Activated CD4-positive, alpha-beta T cell treated with anti-CD3 and anti-CD28 coated beads, Interleukin-2, amount 50 U/mL, for 48 hours (primary cell): ENCODE measurements at regions not wholly inside any gene's neighbourhood (a gene's known extent, or its start where the extent isn't known, plus 50 kb on each side); places are given as distances from the start of the nearest gene placed in this dataset.
"Not testable (repeated sequence)": the region's sequence is repeated elsewhere in the genome, so short reads cannot be mapped to it uniquely, and the experiment has no call there.

Source experiments
- DNase-seq, 2 experiments: peaks; one replicate each; pipeline ENCODE4 v3.0.0-alpha.2; 2020

DNA sequence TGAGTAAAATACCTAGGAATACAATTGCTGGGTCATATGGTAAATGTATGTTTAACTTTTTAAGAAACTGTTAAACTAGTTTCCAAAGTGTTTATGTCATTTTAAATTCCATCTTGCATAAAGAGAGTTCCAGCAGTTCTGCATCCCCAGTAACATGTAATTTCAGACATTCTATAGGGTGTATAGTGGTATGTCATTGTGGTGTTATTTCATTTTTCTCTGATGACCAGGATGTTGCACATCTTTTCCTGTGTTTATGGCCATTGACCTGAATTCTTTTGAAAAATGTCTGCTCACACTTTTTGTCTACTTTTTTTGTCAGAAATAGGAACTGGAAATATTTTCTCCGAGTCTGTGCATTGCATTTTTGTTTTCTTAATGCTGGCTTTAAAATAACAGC lies 128.9 kb downstream of the TMEM200A start:
- no peak for DNase-seq

DNA sequence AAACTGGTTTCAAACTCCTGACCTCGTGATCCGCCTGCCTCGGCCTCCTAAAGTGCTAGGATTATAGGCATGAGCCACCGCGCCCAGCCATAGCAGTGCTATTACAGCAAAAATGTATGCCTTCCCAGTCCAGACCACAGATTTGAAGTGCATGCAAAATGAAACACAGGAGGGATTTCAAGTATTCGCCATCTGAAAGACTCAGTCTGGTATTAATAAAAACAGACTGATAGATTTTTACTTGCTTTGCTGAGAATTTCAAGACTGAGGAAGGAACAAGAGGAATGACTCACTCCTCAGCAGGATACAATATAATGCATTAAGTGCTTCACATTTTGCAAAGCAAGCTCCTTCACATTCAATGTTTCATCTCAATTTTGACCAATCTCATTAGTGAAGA lies 134.9 kb downstream of the TMEM200A start:
- DNase-seq, result no peak

DNA sequence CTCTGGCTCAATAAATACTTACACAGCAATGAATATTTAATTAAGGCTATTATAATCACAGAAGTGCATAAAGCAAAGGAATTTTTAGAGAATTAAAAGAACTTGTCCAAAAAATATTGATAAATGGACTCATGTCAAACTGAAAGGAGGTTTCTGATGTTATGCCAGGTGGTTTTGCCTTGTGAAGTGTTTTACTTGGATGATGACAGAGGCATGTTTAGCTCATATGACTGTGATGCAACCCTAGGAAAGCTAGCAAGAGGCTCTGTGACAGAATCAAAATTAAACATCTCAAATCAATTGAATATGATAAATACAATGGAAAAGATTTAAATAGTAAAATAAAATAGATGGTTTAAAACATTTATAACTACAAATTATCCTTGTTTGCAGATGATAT lies 137.3 kb downstream of the TMEM200A start:
- DNase-seq, result no peak

DNA sequence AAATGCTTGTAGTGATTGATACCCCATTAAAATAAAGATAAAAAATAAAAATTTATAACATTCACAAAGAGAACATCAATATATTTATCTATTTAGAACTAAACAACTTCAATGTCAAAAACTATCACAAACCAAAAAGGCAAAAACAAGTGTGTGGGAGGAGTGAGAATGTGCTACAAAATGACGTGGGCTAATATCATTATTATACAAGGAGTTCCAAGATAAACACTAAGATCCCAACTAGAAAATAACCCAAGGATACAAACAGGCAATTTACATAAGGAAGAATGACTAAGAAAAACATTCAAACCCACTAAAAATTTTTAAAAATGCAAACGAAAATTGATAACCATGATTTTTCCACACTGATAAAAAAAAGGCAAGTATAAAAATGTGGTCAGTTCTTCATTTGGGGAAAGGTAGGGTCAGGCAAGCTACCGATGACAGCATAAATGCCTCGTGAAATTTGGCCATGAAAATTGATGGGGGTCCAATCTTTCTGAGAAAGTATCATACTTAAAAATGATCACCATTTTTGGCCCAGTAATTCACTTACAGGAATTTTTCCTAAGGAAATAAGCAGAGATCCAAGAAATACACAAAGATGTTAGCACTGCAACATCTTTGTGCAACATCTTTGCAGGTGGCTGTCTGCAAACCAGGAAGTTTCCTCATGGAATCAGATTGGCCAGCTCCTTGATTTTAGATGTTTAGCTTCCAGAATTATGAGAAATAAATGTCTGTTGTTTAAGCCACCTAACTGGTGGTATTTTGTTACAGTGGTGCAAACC lies 140.2 kb downstream of the TMEM200A start:
- no peak for DNase-seq

DNA sequence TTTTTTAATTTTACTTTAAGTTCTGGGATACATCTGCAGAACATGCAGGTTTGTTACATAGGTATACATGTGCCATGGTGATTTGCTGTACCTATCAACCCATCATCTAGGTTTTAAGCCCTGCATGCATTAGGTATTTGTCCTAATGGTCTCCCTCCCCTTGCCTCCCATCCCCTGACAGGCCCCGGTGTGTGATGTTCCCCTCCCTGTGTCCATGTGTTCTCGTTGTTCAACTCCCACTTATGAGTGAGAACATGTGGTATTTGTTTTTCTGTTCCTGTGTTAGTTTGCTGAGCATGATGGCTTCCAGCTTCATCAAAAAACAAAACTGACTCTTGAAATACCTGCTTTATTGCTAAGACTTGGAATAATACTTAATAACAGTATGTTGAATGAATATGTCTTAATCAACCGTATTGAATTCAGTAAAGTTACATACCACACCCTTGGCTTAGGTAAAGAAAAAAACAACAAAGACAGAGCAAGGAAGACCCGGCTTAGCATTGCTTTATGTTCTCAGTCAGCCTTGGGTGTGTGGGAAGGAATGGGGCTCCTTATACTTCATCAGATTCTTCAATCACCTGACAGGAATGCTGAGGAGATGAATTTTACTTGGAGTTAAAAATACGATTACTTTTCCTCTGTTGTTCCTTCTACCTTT lies 141.3 kb downstream of the TMEM200A start:
- not testable (repeated sequence) for DNase-seq

DNA sequence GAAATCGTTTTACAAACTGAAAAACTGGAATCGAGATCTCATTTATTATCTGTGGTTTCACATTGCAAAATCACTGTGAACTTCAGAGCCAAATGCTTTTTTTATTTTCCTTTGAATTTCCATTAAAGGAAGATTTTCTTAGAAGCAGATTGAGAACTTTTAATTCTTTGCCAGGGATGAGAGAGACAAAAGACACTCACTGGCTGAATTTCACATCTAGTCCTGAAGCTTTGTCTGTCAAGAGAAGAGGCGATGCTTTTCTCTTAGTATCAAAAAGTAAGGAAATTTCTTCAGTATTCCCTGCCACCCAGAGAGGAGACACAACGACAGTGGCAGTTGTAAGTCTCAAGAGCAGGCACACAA lies 141.8 kb downstream of the TMEM200A start:
- DNase-seq, result no peak

DNA sequence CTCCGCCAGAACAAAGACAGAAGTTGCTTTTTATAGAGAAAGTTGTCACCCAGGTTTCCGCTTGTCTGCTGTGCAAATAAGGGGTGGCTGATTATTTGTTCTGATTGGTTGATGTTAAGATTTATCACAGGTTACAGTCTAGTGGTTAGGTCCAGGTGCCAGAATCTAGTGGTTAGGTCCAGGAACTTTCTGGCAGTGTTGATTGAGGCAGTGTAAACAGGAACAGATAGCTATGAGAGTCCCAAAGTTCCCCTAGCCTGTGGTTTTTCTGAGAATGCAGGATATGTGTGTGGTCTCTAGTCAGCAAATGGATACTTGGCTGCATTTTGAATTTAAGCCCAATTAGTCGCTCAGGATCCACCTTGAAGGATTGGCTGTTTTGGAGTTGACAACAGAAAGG lies 148.0 kb downstream of the TMEM200A start:
- peak in 1 of 2 experiments; percentile 31 for DNase-seq

DNA sequence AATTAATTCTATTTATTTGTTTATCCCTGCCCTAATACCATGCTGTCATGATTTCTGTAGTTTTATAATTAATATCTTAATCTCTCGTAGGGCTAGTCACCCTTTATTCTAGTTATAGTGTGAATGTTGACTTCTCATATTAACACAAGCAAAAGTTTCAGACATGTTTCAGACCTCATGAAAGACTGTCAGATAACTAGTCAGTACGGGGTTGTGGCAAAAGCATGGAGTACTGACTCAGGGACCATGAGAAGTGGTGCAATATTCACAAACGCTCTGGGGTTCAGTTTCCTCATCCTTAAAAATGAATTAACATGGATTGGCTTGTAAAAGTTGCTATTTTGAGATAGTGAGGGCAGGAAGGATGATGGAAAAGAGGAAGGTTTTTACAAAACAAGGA lies 148.9 kb downstream of the TMEM200A start:
- no peak for DNase-seq

DNA sequence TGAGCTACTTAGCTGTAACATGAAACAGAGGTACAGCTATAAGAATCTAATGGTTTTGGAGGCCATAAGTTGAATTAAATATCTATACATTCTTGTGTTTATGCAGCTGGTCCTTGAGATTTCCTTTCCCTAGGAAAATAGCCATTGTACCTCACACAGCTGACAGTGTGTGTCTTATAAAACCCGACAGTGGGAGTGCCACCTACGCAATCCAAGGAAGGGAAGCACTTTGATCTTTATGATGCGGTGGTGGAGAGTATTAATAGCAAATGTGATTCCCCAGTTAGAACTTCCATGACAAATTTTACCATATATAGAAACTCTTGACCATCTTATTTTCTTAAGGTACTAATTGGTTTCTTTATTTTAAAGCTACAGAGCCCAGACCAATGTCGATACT lies 149.5 kb downstream of the TMEM200A start:
- no peak for DNase-seq

DNA sequence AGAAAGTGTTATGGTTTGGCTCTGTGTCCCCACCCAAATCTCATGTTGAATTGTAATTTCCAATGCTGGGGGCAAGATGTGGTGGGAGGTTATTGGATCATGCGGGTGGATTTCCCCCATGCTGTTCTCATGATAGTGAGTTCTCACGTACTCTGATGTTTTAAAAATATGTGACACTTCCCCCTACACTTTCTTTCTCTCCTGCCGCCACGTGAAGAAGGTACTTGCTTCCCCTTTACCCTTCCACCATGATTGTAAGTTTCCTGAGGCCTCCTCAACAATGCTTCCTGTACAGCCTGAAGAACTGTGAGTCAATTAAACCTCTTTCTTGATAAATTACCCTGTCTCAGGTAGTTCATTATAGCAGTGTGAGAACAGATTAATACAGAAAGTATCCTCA lies 150.8 kb downstream of the TMEM200A start:
- no peak for DNase-seq

DNA sequence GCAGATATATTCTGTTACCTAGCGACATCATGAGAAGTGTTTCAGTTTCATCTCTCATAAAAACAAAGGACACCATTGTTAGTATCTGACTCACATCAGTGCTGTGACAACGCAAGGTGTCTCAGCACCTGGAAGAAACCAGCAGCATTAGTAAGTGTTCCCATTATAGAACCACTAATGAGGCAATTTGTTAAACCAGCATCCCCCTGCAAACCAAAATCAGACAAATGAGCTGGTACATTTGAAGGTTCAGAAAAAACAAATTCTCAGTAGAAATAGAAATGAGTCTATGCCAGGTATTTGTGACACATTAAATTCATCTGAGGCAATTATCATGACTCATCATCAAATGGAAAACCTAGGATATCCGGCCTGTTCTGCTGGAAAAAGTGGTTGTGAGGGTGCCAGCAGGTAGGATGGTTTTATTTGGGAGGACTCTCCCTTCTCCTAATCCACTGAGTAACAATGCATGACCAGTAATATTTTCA lies 151.7 kb downstream of the TMEM200A start:
- DNase-seq, result no peak

DNA sequence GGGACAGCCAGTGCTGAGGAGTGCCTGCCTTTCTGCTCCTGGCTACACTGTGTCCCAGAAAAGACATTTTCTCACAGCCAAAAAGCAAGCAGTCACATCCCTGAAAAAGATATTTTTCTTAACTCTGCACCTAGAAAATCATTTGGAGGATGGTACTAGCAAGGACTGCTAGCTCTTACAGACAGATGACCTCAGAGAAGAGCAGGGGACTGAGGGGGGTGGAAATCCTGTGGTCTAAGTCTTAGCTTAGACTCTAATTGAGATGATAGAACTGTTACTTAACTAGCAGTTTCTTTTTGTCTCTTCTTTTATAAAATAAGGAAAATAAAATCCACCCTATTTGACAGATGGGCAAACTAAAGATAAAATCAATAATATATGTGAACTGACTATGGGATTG lies 152.8 kb downstream of the TMEM200A start:
- no peak for DNase-seq

DNA sequence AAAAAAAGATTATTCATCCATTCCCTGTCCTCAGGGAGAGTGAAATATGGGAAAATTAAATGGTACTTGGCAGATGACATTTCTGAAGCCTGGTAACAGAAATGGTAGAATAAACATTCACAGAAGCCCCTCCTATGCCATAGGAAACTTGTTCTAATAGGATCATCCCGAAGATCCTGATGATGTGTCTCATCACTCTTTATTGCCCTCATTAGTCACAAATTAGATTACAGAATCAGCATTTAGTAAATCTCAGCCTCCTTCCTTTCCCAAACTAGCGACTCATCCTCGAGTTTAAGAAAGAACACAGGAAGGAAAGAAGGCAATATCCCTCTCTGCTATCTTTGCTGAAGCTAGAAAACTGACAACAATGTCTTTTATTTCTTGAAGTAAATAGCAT lies 154.4 kb downstream of the TMEM200A start:
- DNase-seq, result no peak

DNA sequence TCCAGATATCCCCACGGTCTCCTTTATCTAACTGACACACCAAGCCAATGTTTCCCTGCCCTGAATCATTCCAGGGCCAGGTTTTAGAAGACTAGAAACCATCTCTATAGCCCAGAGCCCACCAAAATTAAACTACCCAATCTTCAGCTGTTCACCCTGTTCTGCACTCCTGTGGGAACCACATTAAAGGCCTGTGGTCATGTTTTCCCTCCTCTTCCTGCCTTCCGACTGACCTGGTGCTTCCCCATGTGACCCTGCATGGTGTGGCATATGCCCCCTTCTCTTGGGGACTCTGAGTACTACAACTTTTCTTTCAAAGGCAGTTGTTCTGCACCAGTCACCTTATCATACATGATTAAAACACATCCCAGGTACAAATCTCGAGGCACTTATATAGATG lies 155.0 kb downstream of the TMEM200A start:
- DNase-seq, result no peak

DNA sequence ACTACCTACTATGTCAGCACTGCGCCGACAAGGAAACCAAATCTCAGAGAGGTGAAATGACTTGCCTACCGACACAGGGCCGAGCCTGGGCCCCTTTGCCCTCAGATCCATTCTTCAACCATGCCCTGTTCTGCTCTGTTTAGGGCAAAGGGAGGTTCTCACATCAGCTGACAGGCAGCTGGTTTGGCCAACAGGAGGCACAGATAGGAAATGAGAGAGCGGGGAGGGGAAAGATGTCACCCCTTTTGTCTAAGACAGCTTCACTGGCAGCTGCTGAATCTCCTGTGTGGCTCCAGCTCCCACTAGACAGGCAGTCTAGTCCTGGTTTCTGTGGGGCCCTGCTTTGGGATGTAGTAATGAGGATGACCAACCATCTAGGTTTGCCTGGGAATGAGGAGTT lies 158.7 kb downstream of the TMEM200A start:
- DNase-seq, result no peak

DNA sequence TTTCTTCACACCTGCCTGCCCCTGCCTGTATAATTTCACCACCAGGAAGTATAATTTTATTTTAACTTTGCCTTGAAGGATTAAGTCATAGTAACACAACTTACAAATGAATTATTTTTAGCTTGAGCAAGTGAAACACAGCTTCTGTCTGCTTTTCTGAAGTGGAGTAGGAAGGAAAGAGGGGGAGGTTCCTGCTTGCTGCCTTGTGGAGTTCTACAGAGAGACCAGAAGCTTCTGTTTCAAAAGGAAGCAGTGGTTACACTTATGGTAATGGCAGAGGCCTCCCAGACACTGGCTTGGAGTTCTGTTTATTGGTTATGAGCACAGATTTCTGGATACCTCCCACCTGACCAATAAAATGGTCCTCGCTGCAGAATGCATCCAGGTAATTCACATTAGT lies 159.6 kb downstream of the TMEM200A start:
- no peak for DNase-seq

DNA sequence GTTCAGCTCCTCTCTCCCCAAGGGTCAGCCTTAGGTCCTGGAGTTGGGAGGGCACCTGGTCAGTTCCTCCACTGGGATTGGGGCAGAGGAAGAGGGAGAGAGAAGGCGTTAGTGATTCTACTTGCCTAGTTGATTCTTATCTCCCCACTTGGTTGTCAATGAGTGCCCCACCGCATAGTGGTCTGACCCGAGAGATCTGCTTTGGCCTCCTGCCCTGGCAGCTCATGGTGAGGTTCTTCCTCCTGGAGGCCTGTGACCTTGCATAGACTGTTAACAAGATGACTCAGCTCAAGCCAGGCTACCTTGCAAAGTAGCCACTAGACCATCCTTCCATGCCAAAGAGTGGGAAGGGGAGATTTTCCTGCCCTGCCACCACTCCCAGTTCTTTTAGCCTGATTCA lies 160.6 kb downstream of the TMEM200A start:
- DNase-seq, result no peak

DNA sequence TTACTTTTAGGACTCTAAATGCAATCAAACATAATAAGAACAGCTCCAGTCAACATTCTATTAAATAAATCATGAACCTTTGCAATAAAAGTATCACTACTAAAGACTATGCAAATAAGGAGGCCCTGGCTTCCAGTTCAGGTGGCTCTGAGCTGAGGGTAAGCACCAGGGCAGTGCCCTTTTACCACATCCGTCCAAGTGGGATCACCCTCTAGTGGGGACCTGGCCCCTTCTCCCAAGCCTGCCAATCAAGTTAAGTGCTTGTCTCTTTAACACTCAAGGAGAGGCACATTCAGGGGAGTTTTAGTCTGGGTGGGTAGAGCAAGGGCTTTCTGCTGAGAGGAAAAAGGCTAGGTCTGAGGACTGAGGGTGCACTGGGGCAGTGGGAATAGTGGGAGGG lies 161.4 kb downstream of the TMEM200A start:
- DNase-seq, result no peak

DNA sequence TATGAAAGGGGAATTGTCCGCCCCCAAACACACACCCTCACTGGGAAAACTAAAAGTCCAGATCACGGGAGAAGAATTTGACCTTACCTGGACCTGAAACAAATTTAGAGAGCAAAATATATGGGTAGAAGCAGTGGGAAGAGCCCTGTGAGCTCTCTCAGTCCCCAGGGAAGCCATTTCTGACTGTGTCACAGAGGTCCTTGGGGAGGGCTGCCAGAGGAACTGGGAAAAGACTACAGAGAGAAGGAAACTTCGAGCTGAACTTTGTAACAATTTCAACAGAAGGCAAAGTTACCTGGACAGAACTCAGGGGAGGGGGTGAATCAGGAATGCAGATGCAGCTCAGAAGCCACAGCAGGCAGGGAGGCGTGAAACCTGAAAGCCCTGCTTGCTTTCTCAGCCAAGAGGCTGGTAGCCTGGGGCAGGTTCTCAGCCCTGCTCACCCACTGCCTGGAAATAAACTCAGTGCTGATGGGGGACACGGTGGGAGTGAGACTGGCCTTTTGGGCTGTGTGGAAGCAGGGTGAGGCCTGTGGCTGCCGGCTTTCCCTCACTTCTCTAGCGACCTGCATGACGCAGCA lies 163.8 kb downstream of the TMEM200A start:
- no peak for DNase-seq

DNA sequence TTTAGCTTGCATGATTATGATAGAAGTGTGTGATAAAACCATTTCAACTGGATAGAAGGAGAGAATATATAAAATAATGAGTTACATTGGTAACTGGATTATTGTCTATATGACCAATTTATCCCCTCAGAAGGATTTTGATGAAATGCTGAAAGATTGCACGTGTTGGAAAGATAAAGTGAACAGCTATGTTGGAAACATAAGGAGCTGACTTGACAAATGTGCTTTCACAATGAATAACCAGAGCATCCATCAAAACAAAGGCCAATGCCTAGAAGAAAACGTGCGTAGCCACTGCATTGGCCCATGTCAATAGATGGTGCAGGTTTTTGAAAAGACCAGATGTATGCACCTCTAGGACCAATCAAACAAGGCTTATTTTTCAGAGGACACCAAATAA lies 168.8 kb downstream of the TMEM200A start:
- DNase-seq, result no peak

DNA sequence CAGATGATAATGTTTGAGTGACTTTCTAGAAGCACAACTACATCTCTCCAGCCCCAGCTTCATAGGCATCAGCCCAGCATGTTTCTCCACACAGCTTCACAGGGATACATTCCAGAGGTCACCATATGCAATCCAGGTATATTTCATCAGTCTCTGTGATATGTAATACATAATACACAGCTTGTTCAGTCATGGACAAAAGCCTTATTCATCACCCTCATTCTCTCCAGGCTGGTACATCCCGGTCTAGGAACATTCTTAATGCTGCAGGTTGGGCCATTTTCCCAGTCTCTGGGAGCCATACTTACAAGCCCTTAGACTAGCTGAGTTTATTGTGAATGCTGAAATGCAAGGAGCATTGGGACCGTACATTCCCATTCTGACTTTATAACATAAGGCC lies 169.4 kb downstream of the TMEM200A start:
- no peak for DNase-seq

DNA sequence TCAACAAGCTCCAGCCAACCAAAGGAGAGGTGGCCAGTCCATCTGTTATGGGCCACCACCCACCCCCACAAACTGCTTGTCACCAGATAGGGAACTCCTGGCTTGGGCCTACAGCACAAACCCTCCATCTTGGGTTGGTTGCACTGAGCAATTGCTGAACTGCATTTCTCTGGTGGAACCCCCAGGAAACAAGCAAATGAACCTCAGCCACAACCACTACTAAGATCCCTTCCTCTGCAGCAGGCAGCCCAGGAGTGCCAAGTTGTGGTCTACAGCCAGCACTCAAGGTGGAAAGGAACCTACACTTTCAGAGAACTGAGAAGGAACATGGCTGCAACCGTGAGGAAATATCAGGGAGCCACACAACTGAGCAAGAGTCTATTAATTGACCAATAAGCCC lies 171.6 kb downstream of the TMEM200A start:
- DNase-seq, result no peak

DNA sequence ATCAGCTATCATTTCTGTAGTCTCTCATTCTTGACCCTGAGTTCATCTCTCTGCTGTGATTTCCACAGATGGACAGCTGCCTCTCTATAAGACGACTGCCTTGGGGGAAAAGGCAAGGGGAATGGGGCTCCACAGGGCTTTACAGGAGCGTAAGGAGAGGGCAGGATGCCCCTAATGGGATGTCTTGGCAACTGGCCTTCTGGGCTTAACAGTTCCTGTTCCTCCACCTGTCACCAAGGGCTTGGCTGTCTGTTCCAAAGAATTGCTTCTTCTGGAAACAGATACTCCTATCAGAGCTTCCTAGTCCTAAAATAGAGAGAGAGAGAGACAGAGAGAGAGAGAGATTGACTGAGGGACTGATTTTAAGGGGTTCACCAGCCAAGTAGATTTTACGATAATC lies 181.9 kb downstream of the TMEM200A start:
- no peak for DNase-seq

DNA sequence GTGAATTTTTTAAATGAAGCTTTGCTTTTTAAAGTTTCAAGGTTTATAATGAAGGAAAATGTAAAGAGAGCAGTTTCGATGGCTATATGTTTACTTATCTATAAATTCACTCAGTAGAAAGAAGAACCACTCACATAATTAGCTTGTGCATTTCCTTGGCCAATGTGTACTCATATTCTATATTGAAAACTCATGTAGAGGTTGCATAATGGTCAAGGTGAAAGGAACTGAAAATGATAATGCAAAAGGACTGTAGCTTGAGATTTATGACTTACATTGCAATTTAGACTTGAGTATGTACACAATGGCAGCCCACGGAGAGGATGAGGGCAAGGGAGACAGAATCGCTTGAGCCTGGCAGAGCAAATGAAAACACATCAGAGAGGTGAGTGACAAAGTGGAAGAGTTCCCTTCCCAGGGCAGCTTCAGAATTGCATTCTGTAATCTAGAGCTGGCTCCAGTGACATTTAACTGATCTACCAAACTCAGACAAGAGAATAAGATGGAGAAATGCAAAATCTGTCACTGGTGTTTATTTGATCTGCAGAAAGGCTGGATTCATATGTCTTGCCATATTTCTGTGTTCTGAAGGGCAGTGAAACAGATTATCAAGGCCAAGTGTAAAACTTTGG lies 191.8 kb downstream of the TMEM200A start:
- DNase-seq, result no peak
